GM12872 (cell line): ENCODE measurements at regions not wholly inside any gene's neighbourhood (a gene's known extent, or its start where the extent isn't known, plus 50 kb on each side); places are given as distances from the start of the nearest gene placed in this dataset.

Experiments used
- TF ChIP-seq, protein P1 (sequence below): IDR thresholded peaks from 3 replicates; pipeline ENCODE4 v1.5.1; 2011; ENCODE audit warnings: low read depth, mild to moderate bottlenecking, low read length, moderate library complexity; ENCODE audit not compliant: insufficient read depth

DNA sequence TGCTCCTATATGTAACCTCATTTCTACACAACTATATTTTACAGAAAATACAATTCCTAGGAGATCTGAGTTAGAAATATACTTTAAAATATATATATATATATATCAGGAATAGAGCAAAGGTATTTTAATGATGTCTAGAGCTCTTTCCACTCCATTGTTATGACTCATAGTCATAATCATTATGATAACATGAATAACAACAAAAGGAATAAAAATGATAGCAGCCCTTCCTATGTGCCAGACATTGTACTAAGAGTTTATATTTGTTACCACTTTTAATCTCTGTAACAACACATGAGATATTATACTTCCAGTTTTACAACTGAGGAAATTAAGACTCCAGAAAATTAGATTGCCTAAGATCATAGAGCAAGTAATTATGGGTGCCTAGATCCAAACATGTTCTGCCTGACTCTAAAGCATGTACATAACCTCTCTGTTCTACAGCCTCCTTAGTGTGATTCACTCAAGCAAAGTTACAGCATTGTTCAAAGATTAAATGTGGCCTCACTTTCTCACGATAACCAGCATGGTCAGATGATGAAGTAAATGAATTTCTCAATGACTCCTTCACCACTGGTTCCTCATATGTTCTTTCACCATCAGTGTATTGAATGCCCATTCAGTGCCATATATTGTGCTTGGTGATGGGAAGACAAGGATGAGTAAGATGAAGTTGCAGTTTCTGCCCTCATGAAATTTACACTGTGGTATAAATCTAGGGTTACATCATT is 452.1 kb downstream of the EFNA5 start:
- TF ChIP-seq, protein P1, sequence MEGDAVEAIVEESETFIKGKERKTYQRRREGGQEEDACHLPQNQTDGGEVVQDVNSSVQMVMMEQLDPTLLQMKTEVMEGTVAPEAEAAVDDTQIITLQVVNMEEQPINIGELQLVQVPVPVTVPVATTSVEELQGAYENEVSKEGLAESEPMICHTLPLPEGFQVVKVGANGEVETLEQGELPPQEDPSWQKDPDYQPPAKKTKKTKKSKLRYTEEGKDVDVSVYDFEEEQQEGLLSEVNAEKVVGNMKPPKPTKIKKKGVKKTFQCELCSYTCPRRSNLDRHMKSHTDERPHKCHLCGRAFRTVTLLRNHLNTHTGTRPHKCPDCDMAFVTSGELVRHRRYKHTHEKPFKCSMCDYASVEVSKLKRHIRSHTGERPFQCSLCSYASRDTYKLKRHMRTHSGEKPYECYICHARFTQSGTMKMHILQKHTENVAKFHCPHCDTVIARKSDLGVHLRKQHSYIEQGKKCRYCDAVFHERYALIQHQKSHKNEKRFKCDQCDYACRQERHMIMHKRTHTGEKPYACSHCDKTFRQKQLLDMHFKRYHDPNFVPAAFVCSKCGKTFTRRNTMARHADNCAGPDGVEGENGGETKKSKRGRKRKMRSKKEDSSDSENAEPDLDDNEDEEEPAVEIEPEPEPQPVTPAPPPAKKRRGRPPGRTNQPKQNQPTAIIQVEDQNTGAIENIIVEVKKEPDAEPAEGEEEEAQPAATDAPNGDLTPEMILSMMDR, result no peak

DNA sequence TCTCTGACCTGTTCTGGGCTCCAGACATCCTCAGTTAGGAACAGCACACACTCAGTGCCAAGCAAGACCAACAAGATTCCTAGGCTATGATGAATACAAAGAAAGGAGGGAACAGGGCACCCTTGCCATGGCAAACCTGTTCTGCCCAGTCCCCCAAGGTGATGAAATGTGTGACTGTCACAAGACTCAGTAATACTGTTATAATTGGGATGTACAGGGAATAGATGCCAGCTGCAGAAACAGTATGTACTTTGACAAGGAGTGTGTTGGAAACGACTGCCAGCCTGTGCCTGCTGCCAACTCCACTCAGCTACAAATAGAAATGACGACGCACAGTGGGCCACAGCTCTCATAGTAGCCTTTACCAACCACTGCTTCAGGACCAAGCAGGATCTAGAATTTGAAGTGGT is 453.0 kb downstream of the EFNA5 start:
- TF ChIP-seq, protein P1, result no peak

DNA sequence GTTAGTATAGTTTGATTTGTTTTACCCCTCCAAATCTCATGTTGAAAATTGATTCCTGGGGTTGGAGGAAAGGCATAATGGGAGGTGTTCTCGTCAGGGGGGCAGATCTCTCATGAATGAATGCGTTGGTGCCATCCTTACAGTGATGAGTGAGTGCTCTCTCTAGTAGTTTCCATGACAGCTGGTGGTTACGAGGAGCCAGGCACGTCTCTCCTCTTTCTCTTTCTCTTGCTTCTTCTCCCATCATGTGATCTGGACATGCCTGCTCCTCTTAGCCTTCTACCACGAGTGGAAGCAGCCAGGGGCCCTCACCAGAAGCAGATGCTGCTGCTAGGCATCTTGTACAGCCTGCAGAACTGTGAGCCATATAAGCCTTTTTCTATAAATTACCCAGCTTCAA is 454.1 kb downstream of the EFNA5 start:
- TF ChIP-seq, protein P1, result no peak

DNA sequence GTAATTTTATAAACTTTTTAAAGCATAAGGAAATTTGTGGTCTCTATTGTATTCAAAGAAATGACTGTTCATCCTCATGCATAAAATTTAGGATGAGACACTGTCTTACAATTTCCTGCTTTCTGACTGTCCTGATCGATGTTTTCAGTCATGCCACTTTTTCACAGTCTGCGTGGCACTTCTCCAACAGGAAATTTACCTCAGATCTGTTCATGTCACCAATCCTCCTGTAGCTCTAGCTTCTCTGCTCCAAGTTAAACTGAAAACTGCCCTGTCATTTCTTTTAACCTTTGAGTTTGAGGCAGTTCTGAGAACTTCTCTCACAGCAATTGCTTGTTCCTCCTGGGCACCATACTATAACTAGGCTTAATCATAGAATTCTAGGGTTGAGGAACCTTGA is 455.1 kb downstream of the EFNA5 start:
- TF ChIP-seq, protein P1, result no peak

DNA sequence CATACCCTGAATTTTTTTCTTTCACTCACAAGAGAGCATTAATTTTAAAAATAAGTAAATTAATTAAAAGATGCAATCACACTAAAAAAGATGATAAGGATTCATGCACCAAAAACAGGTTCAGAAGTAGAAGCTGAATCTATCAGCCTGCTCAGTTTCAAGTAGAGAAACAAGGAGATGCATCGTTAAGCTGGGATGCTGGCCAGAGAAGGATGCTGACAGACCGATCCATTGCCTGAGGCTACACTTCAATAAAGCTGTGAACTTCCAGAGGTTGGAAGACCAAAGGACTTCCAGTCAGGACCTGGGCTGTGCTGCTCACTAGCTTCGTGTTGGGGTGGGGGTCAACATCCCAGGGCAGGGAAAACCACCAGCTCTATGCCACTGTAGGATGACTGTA is 457.7 kb downstream of the EFNA5 start:
- TF ChIP-seq, protein P1, result no peak

DNA sequence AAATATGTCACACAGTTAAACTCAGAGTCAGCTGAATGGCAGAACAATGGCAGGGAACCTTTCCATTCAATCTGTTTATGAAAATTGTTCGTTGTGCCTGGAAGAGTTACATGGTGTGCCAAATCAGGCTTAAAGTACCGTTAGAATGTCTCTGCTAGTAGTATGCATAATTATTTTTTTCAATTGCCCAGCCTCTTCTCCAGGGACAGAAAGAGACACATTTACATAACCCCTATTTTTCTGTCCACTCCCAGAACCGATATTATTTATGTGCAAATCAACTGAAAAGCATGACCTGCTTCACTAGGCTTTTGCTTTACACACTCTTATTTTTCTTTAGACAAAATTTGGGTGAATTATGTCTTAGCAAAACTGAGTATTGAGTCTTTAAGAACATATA is 459.1 kb downstream of the EFNA5 start:
- TF ChIP-seq, protein P1, result no peak

DNA sequence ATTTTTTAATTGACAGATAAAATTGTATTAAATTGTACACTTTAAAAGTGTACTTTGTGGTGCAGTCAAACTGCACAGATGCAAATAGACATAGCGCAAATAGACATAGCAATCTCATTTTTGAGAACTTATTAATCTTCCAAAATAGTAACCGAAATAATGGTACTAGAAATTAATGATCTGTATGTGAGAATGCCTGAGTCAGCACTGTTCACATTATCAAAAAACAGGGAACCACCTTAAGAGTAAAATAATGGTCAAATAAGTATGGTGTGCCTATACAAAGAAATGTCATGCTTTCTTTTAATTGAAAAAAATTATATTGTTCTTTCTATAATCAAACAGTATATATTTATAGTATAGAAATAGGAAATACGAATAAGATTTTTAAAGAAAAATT is 461.9 kb downstream of the EFNA5 start:
- TF ChIP-seq, protein P1, result no peak
